Stimulated activated naive CD4-positive, alpha-beta T cell (primary cell): ENCODE measurements at regions not wholly inside any gene's neighbourhood (a gene's known extent, or its start where the extent isn't known, plus 50 kb on each side); places are given as distances from the start of the nearest gene placed in this dataset.

Experiments
- DNase-seq, 6 experiments: peaks; one replicate each; lab custom pipeline; 2025; lab: John Stamatoyannopoulos, UW

GRCh38 chr21:43317959-43318358 is 109.0 kb downstream of the SIK1 start:
- DNase-seq, result no peak

GRCh38 chr21:43317254-43317748 is 109.6 kb downstream of the SIK1 start:
- no peak for DNase-seq

GRCh38 chr21:43316156-43316845 is 110.6 kb downstream of the SIK1 start:
- DNase-seq, result no peak

GRCh38 chr21:43315244-43316137 is 111.4 kb downstream of the SIK1 start:
- DNase-seq, result peak in 5 of 6 experiments; percentile 2 to 39 (median 20)

GRCh38 chr21:43313939-43314405 is 113.0 kb downstream of the SIK1 start:
- no peak for DNase-seq

- no peak for DNase-seq
Measured at GRCh38 chr21:43313221-43313938, 113.6 kb downstream of the SIK1 start.

- DNase-seq, result no peak
Measured at GRCh38 chr21:43312751-43313169, 114.2 kb downstream of the SIK1 start.

- no peak for DNase-seq
Measured at GRCh38 chr21:43312011-43312410, 114.9 kb downstream of the SIK1 start.

GRCh38 chr21:43311301-43311817 is 115.6 kb downstream of the SIK1 start:
- DNase-seq, result no peak

- no peak for DNase-seq
Measured at GRCh38 chr21:43308815-43309283, 118.1 kb downstream of the SIK1 start.

- DNase-seq, result no peak
Measured at GRCh38 chr21:43308101-43308814, 118.7 kb downstream of the SIK1 start.

- no peak for DNase-seq
Measured at GRCh38 chr21:43307677-43308070, 119.3 kb downstream of the SIK1 start.

- DNase-seq, result no peak
Measured at GRCh38 chr21:43306911-43307676, 119.8 kb downstream of the SIK1 start.

- no peak for DNase-seq
Measured at GRCh38 chr21:43306391-43306790, 120.5 kb downstream of the SIK1 start.

GRCh38 chr21:43305811-43306311 is 121.1 kb downstream of the SIK1 start:
- DNase-seq, result no peak

GRCh38 chr21:43305336-43305665 is 121.6 kb downstream of the SIK1 start:
- no peak for DNase-seq

- DNase-seq, result no peak
Measured at GRCh38 chr21:43304621-43305335, 122.2 kb downstream of the SIK1 start.

- DNase-seq, result no peak
Measured at GRCh38 chr21:43304206-43304605, 122.7 kb downstream of the SIK1 start.

- no peak for DNase-seq
Measured at GRCh38 chr21:43303275-43304178, 123.4 kb downstream of the SIK1 start.
